Thyroid gland (tissue), 4 donors: ENCODE measurements at regions not wholly inside any gene's neighbourhood (a gene's known extent, or its start where the extent isn't known, plus 50 kb on each side); places are given as distances from the start of the nearest gene placed in this dataset.

Experiments
- POLR2A ChIP-seq, 2 donors: fragments of 450-650 bp; IDR thresholded peaks; one replicate each; pipeline ENCODE4 v1.6.1; 2017; ENCODE audit warnings: antibody characterized with exemption in 2 of 2, mild to moderate bottlenecking in 2 of 2, moderate library complexity in 1 of 2
- TF ChIP-seq, protein P1 (sequence below), 6 experiments: fragments of 200-600 bp in 3 of 6; fragments of 450-650 bp in 3 of 6; sonication (generic) in 3 of 6; IDR thresholded peaks; one replicate each; pipeline ENCODE4 v1.5.1; 2016 to 2019; ENCODE audit warnings: antibody characterized with exemption in 6 of 6, mild to moderate bottlenecking in 2 of 6, inconsistent platforms in 1 of 6, moderate library complexity in 1 of 6

DNA sequence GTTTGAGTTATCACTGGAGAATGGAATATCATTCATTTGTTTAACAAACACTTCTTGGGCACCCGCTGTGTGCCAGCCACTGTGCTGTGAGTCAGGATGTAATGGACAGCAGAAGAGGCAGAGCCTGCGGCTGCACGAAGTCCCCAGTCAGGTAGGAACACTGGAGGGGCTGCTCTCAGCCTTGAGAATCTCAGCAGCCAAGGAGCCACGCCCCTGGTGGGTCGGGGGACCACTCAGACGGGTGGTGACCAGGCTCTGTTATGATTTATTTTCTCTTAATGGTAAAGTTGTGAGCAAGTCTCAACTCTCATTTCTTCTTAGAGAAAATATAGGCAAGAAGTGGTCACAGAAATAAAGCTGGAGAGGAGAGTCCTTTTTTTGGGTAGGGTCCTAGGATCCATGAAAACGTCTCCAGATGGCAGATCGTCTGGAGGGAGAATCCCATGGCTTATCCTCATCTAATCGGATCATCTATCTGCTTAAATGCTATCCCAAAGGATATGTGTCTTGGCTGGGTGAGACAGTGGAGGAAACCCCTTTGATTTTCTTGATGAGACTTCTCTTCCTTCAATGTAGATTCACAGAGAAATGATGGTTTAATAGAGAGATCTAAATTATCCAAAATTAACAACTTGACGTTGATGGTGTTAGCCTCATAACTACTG, 129.1 kb upstream of the LGALSL start:
- TF ChIP-seq, protein P1, sequence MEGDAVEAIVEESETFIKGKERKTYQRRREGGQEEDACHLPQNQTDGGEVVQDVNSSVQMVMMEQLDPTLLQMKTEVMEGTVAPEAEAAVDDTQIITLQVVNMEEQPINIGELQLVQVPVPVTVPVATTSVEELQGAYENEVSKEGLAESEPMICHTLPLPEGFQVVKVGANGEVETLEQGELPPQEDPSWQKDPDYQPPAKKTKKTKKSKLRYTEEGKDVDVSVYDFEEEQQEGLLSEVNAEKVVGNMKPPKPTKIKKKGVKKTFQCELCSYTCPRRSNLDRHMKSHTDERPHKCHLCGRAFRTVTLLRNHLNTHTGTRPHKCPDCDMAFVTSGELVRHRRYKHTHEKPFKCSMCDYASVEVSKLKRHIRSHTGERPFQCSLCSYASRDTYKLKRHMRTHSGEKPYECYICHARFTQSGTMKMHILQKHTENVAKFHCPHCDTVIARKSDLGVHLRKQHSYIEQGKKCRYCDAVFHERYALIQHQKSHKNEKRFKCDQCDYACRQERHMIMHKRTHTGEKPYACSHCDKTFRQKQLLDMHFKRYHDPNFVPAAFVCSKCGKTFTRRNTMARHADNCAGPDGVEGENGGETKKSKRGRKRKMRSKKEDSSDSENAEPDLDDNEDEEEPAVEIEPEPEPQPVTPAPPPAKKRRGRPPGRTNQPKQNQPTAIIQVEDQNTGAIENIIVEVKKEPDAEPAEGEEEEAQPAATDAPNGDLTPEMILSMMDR (IDR thresholded peaks at IDR 0.05): no peak
- no peak for TF ChIP-seq POLR2A (IDR thresholded peaks at IDR 0.05)
